ENCODE measurements at regions not wholly inside any gene's neighbourhood (a gene's known extent, or its start where the extent isn't known, plus 50 kb on each side); places are given as distances from the start of the nearest gene placed in this dataset.

DNA sequence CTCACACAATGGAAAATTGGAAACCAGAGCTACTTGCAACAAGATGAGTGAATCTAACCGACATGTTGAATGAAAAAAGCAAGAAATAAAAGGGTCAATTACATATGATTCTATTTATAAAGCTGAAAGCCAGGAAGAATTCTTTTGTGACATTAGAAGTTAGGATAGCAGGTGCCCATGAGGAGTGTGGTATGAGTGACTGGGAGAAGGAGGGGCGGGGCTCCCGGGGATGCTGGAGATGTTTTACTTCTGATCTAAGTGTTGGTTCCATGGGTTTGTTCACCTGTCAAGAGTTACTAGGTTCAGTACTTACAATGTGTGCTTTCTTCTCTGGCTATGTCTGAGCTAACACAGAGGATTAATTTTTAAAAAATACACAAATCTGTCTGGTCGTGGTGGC, 60.8 kb downstream of the NSMCE3 start:
- TF ChIP-seq, protein P1, sequence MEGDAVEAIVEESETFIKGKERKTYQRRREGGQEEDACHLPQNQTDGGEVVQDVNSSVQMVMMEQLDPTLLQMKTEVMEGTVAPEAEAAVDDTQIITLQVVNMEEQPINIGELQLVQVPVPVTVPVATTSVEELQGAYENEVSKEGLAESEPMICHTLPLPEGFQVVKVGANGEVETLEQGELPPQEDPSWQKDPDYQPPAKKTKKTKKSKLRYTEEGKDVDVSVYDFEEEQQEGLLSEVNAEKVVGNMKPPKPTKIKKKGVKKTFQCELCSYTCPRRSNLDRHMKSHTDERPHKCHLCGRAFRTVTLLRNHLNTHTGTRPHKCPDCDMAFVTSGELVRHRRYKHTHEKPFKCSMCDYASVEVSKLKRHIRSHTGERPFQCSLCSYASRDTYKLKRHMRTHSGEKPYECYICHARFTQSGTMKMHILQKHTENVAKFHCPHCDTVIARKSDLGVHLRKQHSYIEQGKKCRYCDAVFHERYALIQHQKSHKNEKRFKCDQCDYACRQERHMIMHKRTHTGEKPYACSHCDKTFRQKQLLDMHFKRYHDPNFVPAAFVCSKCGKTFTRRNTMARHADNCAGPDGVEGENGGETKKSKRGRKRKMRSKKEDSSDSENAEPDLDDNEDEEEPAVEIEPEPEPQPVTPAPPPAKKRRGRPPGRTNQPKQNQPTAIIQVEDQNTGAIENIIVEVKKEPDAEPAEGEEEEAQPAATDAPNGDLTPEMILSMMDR (IDR thresholded peaks at IDR 0.05), result no peak
- no peak for TF ChIP-seq POLR2A (IDR thresholded peaks at IDR 0.05)

Measured in testis (tissue), 2 donors.